Memory B cell (primary cell): ENCODE measurements at regions not wholly inside any gene's neighbourhood (a gene's known extent, or its start where the extent isn't known, plus 50 kb on each side); places are given as distances from the start of the nearest gene placed in this dataset.

ENCODE experiments used
- ATAC-seq: fragments of 150-1000 bp; cut with Tn5 transposase; 2 replicates; pipeline ENCODE4 v1.10.0; 2021; ENCODE audit warnings: low read depth, mild to moderate bottlenecking, moderate library complexity
- DNase-seq, 2 donors: peaks; one replicate each; pipeline ENCODE4 v3.0.0; 2022; ENCODE audit warnings: low spot score in 2 of 2
- H3K27ac Mint-ChIP-seq: one replicate; pipeline ENCODE4 v1.8.0; 2022; ENCODE audit warnings: mild to moderate bottlenecking, moderate library complexity, mixed read lengths
- H3K27me3 Mint-ChIP-seq: one replicate; pipeline ENCODE4 v1.8.0; 2022; ENCODE audit warnings: mixed read lengths
- H3K36me3 Mint-ChIP-seq: one replicate; pipeline ENCODE4 v1.8.0; 2022; ENCODE audit warnings: mild to moderate bottlenecking, mixed read lengths
- H3K4me1 Mint-ChIP-seq: one replicate; pipeline ENCODE4 v1.8.0; 2022; ENCODE audit warnings: mixed read lengths
- H3K4me3 Mint-ChIP-seq: one replicate; pipeline ENCODE4 v1.8.0; 2022; ENCODE audit warnings: mild to moderate bottlenecking, moderate library complexity, mixed read lengths
- H3K9me3 Mint-ChIP-seq: one replicate; pipeline ENCODE4 v1.8.0; 2022; ENCODE audit warnings: mixed read lengths

DNA sequence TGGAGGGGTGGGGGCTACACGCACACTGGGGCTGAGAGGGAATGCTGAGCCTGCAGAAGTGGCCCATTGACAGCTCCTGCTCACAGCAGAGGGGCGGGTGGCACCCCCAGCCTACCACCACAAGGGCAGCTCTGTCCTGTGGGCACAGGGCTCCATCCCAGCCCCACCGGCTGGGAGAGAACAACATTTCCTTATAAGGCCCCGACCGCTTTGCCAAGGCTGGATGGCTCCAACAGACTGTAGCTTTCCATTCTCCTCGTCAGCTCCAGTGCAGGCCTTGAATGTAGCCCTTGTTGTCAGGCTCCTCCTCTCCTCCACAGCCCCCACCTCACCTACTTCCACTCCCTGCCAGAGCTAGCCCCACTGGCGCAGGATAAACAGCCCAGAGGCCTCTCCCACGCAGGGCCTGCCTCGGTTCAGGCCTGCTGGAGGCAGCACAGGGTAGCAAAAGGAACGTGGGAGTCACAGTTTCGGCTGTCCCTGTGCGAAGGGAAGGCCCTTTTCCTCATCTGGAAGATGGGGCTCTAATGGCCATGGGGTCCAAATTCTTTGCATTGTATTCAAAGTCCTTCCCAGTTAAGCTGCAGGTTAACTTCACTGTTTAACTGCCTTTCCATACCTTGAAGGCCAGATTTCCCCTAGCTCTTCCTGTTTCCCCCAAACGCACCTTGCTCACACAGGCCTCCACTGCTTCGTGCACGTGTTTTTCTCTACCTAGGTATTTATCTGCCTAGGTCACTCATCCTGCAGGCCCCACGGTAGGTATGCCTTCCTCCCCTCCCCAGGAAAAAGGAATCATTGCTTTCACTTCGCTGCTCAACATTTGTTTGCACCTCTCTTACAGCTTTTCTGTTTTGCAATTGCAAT, 101.6 kb upstream of the LPP start:
- no peak for ATAC-seq
- H3K4me3 Mint-ChIP-seq, result no peak overlapping the region
- H3K27me3 Mint-ChIP-seq, result peaks cover 3% of the 10 kb centered on the region
- H3K4me1 Mint-ChIP-seq, result peaks cover 5% of the 10 kb centered on the region
- no peaks in the 10 kb centered on the region for H3K36me3 Mint-ChIP-seq
- no peaks in the 10 kb centered on the region for H3K9me3 Mint-ChIP-seq
- DNase-seq, result no peak
- no peak overlapping the region for H3K27ac Mint-ChIP-seq

DNA sequence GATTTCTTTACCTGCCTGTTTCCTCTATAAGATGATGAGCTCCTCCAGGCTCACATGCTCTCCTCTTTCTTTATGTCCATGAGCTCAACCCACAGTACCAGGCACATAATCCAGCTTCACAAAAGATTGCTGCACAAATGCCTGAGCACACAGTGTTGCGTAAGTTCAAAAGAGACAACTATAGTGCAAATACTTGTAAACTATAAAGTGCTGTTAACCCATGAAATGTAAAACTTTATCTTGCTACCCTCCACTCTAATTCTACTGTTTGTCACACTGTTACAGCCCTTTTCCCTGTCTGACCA, 101.0 kb upstream of the LPP start:
- peaks cover 2% of the 10 kb centered on the region for H3K27me3 Mint-ChIP-seq
- H3K36me3 Mint-ChIP-seq, result no peaks in the 10 kb centered on the region
- peaks cover 5% of the 10 kb centered on the region for H3K4me1 Mint-ChIP-seq
- H3K4me3 Mint-ChIP-seq, result no peak overlapping the region
- ATAC-seq, result no peak
- H3K27ac Mint-ChIP-seq, result no peak overlapping the region
- no peaks in the 10 kb centered on the region for H3K9me3 Mint-ChIP-seq
- DNase-seq, result no peak

DNA sequence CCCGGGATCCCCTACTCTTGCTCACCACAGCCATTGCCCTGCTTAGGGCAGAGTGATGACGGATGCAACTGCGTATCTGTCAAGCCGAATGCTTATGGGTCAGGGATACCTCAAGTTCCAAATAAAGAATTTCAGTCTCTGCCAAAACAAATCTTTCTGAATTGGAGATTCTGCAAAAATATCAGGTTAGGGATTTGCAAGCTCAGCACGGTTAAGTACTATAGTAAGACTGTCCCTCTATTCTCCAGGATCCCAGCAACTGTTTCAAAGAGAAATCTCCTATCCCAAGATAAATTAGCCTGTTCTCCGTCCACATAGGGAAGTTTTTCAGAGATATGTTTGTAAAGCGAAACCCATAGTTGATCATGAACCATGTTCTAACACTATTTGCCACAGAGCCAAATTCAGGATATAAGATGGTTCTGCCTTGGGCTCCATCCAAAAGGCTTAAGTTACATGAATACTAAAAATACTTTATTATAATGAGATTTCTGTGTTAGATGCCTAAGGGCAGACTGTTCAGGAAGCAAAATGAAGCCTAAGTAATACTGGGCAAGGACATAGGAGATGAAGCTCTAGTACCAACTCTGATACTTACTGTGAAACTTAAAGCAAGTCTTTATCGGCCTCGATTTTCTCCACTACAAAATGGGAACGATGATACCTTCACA, 100.1 kb upstream of the LPP start:
- DNase-seq (no peak), ATAC-seq (no peak)
- no peak overlapping the region for H3K27ac Mint-ChIP-seq
- H3K36me3 Mint-ChIP-seq, result no peaks in the 10 kb centered on the region
- H3K4me3 Mint-ChIP-seq, result no peak overlapping the region
- no peaks in the 10 kb centered on the region for H3K9me3 Mint-ChIP-seq
- H3K4me1 Mint-ChIP-seq, result peaks cover 5% of the 10 kb centered on the region
- peaks cover 2% of the 10 kb centered on the region for H3K27me3 Mint-ChIP-seq

DNA sequence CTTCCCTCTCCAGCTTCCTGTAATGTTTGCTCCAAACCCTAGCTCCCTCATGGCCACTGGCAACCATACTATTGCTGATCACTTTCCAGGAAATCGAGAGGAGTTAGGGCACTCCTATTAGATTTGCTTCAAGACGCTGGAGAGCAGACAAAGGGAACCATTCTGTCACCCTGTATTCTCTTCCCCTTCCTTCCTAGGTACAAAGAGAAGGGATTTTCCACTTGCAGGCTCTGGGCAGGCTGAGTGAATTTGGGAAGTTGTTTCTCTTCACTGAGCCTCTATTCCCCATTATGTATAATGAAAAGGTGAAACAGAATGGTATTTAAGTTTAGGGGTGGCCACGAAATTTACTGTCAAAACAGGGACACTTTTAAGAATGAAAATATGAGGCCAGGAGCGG, 99.4 kb upstream of the LPP start:
- no peak for ATAC-seq
- no peaks in the 10 kb centered on the region for H3K36me3 Mint-ChIP-seq
- peaks cover 2% of the 10 kb centered on the region for H3K27me3 Mint-ChIP-seq
- peaks cover 5% of the 10 kb centered on the region for H3K4me1 Mint-ChIP-seq
- no peak overlapping the region for H3K4me3 Mint-ChIP-seq
- H3K27ac Mint-ChIP-seq, result no peak overlapping the region
- no peak for DNase-seq
- no peaks in the 10 kb centered on the region for H3K9me3 Mint-ChIP-seq

DNA sequence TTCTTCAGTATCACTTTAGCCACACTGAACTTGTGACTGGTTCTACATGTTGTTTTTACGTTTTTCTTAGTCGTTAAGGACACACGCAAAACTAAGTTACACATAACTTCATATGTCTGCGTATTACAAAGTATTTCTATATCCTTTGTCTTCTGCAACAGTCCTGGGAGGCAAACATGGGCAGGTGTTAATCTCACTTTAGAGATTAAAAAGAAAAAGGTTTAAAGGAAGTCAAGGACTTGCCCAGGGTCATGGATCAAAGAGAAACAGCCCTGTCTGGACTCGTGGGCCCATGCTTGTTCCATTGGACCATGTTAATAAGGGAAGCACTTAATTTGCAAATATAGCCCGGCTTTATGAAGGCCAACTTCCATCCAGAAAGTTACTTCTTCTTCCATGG, 98.6 kb upstream of the LPP start:
- no peaks in the 10 kb centered on the region for H3K9me3 Mint-ChIP-seq
- ATAC-seq, result no peak

DNA sequence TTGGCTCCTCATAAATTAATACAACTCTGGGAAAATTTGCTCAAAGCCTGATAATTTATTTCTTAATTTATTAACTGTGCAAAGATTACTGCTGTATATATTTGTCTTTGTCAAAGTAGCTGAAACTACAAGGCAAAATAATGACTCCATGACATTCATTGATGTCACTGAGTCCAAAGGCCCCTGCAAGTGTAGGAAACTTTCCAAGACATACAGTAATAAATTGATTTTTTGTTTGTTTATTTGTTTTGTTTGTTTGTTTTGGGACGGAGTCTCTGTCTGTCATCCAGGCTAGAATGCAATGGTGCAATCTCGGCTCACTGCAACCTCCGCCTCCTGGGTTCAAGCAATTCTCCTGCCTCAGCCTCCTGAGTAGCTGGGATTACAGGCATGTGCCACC, 96.8 kb upstream of the LPP start:
- no peak overlapping the region for H3K27ac Mint-ChIP-seq
- no peaks in the 10 kb centered on the region for H3K9me3 Mint-ChIP-seq
- no peaks in the 10 kb centered on the region for H3K27me3 Mint-ChIP-seq
- H3K4me1 Mint-ChIP-seq, result peaks cover 3% of the 10 kb centered on the region
- no peak for ATAC-seq
- no peaks in the 10 kb centered on the region for H3K36me3 Mint-ChIP-seq
- H3K4me3 Mint-ChIP-seq, result no peak overlapping the region
- DNase-seq, result no peak

More for the DNA sequence above, 98.6 kb upstream of the LPP start:
- Mint-ChIP-seq H3K36me3 (no peaks in the 10 kb centered on the region), H3K4me1 (peaks cover under 1% of the 10 kb centered on the region), H3K27me3 (no peaks in the 10 kb centered on the region), H3K4me3 (no peak overlapping the region), H3K27ac (no peak overlapping the region)
- no peak for DNase-seq

DNA sequence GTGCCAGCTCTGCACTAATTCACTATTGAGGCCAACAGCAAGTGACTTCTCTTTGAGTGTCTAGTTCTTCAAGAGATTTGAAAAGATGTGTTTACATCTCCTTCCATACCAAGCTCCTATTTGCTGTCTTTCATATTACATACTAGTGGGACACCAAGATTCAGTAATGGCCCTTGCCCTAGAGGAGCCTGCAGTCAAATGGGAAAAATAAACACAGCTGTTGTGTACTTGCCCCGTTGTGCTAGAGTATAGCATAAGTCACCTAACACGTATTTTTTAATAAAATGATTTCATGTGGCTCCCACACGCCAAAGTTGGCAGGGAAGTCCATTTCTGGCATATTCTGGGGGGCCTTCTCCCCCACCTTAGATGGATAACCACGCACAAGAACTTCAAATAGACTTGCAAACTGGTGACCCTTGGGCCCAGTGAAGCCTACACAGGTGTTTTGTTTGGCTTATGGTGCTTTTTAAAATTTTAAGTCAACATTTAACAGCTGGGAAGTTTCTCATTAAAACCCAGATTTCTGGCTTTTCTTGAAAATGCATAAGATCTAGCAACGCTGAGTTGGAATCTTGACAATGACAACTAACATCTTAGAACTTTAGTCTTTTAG, 95.3 kb upstream of the LPP start:
- peaks cover 3% of the 10 kb centered on the region for H3K4me1 Mint-ChIP-seq
- H3K36me3 Mint-ChIP-seq, result no peaks in the 10 kb centered on the region
- ATAC-seq (no peak), DNase-seq (no peak)
- no peaks in the 10 kb centered on the region for H3K27me3 Mint-ChIP-seq
- H3K4me3 Mint-ChIP-seq, result no peak overlapping the region
- no peak overlapping the region for H3K27ac Mint-ChIP-seq
- H3K9me3 Mint-ChIP-seq, result no peaks in the 10 kb centered on the region

DNA sequence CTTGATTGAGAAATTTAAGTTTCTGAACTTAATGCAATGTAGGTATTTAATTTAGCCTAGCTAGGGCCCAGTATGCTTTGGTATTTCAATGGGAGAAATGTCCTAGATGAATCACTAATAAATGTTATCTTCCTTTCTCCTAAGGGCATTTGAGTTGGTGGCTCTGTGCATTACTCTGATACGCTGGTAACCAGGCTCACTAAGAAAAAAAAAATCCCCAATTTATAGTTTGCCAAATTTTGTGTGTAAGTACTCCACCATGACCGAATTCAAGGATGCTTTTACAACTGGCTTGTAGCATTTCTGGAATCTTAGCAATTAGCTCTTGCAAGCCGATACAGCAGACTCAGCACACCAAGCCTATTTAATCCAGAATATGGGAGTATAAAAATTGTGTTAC, 94.6 kb upstream of the LPP start:
- DNase-seq (no peak), ATAC-seq (no peak)
- Mint-ChIP-seq H3K27me3 (no peaks in the 10 kb centered on the region), H3K27ac (no peak overlapping the region), H3K9me3 (no peaks in the 10 kb centered on the region), H3K4me1 (peaks cover 3% of the 10 kb centered on the region), H3K36me3 (no peaks in the 10 kb centered on the region), H3K4me3 (no peak overlapping the region)

DNA sequence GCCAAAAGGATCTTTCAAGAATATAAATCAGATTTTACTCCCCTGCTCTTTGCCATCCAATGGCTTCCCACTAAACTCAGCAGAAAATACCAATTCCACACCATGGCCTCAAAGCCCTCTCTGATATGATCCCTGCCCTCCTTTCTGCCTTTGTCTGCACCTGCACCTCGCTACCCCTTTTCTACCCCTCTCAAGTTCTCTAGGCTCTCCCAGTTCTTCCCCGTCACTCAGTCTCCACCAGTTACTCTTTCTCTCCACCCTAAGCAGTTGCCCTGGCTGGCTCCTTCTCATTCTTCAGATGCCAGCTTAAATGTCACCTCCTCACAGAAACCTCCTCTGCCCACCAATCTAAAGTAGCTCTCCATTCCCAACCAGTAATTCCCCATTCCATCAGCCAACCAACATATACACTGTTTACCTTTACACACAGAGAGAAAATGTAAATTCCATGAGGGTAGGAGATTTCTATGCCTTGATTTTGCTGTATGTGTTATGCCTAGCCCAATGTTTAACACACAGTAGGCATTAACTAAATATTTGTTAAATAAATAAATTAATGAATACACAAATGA, 93.6 kb upstream of the LPP start:
- Mint-ChIP-seq H3K4me1 (peaks cover 3% of the 10 kb centered on the region), H3K36me3 (no peaks in the 10 kb centered on the region), H3K27ac (no peak overlapping the region)

DNA sequence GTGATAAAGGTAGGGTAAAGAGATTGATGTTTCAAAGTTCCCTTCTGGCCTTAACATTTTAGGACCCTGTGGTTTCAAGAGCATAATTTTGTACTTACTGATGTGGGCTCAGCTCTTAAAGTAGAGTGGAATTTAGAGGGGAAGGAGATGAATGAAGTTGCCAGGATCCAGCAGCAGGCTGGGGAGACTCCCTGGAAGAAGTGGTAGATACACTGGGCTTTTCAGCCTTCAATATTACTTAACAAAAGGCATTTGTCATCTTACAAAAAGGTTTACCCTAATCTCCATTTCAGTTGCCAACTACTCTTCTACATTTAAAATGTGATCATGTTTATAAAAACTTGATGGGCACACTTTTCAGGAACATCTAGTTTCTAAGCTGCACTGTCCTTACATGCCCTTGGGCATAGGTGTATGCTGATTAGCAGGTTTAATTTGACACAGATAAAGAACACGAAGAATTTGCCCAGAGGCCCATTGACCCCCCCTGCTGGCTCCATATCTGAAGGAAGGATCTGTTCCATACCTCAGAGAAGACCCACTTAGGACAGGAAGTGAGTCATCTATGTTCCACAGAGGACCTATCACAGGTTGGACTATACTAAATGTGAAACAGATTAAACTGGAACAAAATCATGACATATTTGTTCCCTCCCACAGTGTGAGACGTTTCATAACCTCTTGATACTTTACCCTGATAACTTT, 93.0 kb upstream of the LPP start:
- no peaks in the 10 kb centered on the region for H3K36me3 Mint-ChIP-seq
- H3K4me1 Mint-ChIP-seq, result peaks cover 3% of the 10 kb centered on the region
- no peak overlapping the region for H3K27ac Mint-ChIP-seq
- no peak for DNase-seq
- no peaks in the 10 kb centered on the region for H3K27me3 Mint-ChIP-seq
- peak; percentile 69 for ATAC-seq
- H3K9me3 Mint-ChIP-seq, result no peaks in the 10 kb centered on the region
- no peak overlapping the region for H3K4me3 Mint-ChIP-seq

More for the DNA sequence above, 93.6 kb upstream of the LPP start:
- no peak for DNase-seq
- Mint-ChIP-seq H3K9me3 (no peaks in the 10 kb centered on the region), H3K27me3 (no peaks in the 10 kb centered on the region), H3K4me3 (no peak overlapping the region)
- ATAC-seq, result no peak

DNA sequence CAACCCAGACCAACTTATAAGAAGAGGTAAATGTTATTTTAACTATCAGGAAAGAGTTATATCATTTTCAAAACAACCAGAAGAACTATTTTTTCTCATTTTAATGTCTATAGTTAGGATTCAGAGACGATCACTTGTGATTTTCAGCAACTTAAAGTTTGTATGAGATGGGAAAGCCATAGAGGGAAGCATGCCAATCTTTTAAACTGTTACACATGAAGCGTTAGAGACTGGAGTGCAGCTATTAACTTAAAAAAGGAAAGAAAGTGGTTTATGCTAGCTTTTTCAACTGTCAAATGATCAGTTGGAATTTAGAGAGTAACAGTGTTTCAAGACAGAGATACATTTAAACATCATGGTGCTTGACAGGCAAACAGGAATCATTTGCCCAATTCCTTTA, 91.7 kb upstream of the LPP start:
- Mint-ChIP-seq H3K4me3 (no peak overlapping the region), H3K4me1 (peaks cover 3% of the 10 kb centered on the region), H3K9me3 (no peaks in the 10 kb centered on the region), H3K27me3 (no peaks in the 10 kb centered on the region), H3K36me3 (no peaks in the 10 kb centered on the region), H3K27ac (no peak overlapping the region)
- DNase-seq, result no peak
- no peak for ATAC-seq

DNA sequence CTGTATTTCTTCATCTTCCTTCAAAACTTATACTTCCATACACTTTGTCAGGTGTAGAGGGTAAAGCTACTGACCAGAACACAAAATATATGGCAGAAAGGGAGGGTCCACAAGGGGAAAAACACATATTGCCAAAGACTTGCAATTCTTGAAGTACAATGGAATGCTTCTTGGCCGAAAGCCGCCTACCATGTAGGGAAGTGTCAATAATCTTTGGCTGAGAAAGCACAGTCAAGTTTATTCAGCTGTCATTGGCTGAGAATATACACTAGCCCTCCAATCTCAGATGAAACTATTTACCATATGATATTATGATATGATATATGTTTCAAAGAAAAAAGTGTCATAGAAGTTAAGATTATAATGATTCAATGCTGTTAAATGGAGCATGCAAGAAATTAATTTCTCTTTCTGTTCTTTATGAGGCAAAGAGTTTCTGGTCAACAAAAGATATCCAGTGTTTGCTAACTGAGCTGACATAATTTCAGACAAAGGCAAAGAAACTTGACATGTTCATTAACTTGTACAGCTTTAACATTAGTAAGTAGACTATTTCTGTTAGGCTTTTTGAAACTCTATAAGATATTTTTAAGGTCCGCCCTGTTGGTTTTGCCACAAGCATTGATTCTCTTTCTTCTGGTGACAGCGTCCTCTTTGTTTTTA, 89.0 kb upstream of the LPP start:
- Mint-ChIP-seq H3K4me3 (no peak overlapping the region), H3K27ac (no peak overlapping the region), H3K27me3 (no peaks in the 10 kb centered on the region), H3K4me1 (peaks cover 3% of the 10 kb centered on the region), H3K36me3 (no peaks in the 10 kb centered on the region), H3K9me3 (no peaks in the 10 kb centered on the region)
- DNase-seq, result no peak
- no peak for ATAC-seq

DNA sequence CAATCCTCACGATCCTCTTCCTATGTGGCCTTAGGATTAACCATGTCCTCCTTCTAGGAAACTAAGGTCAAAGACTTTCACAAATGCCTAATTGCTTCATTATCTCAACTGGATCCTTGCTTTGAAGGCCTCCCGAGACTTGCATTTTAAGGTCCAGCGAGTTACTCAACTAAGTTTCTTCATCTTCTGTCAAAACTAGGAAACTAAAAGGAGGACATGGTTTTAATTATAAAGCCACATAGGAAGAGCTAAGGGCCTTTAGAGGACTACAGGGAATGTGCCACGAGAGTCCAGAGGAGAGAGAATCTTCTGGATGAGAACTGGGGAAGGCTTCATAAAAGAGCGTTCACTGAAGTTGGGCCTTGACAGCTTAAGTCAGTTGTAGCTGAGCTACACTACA, 87.8 kb upstream of the LPP start:
- H3K4me3 Mint-ChIP-seq, result no peak overlapping the region
- DNase-seq, result no peak
- no peak for ATAC-seq
- H3K27me3 Mint-ChIP-seq, result no peaks in the 10 kb centered on the region
- no peaks in the 10 kb centered on the region for H3K36me3 Mint-ChIP-seq
- no peak overlapping the region for H3K27ac Mint-ChIP-seq
- peaks cover 3% of the 10 kb centered on the region for H3K4me1 Mint-ChIP-seq
- H3K9me3 Mint-ChIP-seq, result no peaks in the 10 kb centered on the region
